HG03571 (cell line): ENCODE measurements at regions not wholly inside any gene's neighbourhood (a gene's known extent, or its start where the extent isn't known, plus 50 kb on each side); places are given as distances from the start of the nearest gene placed in this dataset.
"Not testable (repeated sequence)": the region's sequence is repeated elsewhere in the genome, so short reads cannot be mapped to it uniquely, and the experiment has no call there.

Experiments used
- ATAC-seq: cut with Tn5 transposase; IDR thresholded peaks from one replicate; pipeline ENCODE4 v1.9.1; 2021; ENCODE audit not compliant: unreplicated experiment

DNA sequence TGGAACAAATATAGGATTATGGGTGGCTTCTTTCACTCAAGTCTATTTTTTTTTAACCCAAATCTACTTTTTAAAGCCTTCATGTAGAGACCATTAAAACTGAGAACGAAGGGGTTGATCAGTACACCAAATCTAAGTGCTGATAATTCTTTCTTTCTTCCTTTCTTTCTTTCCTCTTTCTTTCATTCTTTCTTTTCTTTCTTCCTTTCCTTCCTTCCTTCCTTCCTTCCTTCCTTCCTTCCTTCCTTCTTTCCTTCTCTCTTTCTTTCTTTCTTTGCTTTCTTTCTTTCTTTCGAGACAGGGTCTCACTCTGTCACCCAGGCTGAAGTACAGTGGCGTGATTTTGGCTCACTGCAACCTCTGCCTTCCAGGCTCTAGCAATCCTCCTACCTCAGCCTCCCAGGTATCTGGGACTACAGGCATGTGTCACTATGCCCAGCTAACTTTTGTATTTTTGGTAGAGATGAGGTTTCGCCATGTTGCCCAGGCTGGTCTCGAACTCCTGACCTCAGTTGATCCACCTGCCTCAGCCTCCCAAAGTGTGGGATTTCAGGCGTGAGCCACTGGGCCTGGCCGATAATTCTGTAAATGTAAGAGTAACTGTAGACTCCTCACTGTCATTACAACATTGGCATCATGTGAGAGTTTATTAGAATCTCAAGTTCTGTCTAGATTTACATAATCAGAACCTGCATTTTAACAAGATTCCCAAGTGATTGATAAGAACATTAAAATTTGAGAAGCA lies 236.4 kb downstream of the TFEC start:
- no peak for ATAC-seq

DNA sequence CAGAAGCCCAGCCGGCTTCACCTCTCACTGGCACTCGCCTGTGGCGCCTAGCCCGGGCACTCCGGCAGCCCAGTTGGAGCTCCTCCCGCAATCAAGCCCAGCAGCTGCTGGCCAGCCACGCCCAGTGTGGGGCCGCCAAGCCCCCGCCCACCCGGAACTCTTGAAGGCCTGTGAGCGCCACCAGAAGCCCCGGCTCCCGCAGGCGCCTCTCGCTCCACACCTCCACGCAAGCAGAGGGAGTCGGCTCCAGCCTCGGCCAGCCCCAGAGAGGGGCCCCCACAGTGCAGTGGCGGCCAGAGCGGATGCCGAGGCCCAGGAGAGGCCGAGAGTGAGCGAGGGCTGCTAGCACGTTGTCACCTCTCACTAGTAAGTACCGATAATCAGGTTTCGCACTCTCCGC lies 240.7 kb downstream of the TFEC start:
- no peak for ATAC-seq

GRCh38 chr7:115789473-115789872 lies 241.1 kb downstream of the TFEC start:
- ATAC-seq: not testable (repeated sequence)

- ATAC-seq: no peak
Observed at GRCh38 chr7:115782696-115783490, 247.7 kb downstream of the TFEC start.

DNA sequence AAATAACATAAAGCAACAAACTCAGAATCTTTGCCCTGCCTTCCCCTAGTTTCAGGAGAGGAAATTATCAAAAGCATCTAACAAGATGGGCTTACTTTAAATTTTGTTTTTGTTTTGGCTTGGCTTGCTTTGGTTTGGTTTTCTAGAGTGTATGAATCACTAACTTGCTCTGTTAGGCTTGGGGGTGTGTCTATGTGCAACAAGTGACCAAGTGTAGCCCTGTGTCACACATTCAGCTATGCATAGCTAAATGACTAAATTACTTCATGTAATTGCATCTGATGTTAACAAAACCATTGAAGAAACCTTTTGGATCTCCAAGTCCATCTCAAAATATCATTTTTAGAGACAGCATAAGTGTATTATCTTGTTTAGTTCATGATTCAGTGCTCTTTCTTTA lies 251.0 kb downstream of the TFEC start:
- no peak for ATAC-seq

DNA sequence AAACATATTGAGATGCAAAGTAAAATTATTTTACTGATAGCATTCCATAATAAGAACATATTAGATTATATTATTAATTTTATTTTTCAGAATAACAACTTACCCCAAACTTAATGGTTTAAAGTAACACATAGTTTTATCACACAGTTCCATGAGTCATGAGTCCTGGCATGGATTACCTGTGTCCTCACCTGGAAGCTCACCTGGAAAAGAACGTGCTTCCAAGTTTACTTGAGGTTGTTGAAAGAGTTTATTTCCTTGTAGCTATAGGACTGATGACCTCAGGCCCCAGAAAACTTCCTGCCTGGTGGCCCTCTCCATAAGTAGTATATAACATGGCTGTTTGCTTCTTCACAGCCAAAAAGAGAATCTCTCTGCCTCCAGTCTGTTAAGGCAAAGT lies 254.6 kb downstream of the TFEC start:
- ATAC-seq: no peak

DNA sequence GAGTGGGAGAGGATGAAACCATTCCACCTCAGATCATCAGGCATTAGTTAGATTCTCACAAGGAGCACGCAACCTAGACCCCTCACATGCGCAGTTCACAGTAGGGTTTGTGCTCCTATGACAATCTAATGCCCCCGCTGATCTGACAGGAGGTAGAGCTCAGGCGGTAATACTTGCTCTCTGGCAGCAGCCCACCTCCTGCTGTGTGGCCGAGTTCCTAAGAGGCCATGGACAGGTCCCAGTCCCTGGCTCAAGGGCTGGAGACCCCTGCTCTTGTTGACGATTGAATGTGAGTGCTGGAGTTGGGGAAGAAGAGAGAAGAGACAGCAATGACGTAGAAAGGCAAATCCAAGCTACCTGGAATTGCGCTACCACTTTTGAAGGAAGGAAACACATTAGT lies 267.2 kb downstream of the TFEC start:
- no peak for ATAC-seq

DNA sequence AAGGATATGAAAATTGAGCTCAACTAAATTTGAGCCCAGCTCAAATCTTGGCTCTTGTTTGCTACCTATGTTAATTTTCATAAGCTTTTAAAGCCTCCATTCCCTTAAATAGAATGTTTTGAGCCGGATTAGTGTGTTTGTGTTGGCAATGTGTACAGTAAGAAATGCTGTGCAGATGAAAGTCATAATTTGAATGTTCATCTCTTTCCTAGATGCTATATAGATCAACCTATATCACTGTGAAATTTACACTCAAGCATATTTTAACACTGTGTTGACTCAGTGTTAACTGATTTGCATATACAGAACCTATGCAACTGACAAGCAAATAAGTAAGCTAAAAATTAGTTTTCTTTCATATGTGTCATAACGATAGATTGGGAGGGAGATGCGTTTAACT lies 272.5 kb downstream of the TFEC start:
- no peak for ATAC-seq

DNA sequence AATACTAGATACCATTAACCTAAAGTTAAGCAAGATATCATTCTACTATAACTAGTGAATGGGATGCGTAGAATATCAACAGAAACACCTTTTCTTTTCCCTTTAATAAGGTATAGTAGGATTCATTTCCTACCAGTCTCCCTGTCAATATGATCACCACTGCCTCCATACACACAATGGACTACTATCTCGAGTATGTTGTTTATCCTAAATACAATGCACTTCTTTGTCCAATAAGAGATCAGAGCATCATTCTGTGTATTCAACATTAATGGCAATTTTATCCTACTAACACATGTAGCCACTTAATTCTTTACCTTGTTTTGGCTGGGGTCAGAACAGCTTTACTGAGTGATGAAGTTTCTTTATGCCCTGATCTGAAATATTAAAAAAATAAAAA lies 276.3 kb downstream of the TFEC start:
- no peak for ATAC-seq

DNA sequence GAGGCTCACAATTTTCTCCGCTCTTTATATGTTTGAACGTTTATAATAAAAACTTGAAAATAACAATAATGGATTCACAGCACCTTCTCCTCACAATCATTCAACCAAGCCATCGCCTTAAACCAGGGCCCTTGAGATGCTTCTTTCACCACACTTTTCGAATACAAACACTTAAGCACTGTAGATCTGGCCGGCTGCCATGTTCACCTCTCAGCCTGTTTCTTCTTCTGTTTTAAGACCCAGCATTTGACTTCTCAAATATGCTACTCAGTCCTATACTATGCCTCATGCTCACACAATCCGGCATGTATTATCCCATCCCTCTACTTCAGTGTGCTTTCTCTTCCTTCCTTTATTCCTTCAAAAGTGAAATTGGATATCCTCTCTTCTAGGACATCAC lies 280.6 kb downstream of the TFEC start:
- no peak for ATAC-seq

DNA sequence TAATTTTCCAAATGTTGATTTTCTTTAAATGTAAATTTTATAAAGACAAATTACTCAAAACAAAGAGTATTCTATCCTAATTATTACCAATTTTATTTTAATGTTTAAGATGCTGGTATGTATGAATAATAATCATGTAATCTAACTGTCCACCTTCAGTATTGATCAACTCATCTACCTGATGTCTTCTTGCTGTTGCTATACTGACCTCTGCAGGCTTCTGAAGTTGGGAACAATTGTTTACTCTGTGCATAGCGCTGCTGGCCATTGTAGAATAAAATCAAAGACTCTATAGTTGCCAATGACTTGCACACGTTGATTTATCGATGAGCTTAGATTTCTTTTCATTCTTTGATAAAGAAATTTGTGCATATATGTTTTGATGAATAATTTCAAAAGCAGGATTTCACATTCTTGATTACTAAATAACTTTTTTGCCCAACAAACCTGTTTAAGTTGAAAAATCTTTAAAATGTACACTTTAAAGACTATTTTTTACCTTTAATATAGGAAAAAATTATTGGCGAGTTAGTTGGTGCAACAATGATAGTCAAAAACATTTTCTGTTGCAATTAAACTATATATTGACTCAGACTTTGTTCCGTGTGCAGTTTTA lies 282.3 kb downstream of the TFEC start:
- no peak for ATAC-seq

DNA sequence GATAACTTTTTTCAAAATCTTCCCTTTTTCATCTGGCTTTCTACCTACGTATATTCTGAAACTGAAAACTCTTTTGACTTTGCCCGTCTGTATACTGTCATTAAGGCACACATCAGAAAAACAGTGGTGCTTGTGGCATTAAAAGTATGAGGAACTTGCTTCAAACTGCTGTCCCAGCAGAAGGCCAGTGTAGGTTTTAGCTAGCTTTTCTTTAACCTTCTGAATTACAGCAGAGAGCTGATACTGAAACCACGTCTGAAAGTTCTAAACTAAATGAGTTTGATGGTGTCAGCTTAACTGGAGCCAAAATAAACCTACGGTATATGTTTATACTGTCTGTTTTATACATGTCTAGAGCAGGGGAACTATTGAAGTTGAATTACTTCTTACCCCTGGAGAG lies 283.4 kb downstream of the TFEC start:
- no peak for ATAC-seq

DNA sequence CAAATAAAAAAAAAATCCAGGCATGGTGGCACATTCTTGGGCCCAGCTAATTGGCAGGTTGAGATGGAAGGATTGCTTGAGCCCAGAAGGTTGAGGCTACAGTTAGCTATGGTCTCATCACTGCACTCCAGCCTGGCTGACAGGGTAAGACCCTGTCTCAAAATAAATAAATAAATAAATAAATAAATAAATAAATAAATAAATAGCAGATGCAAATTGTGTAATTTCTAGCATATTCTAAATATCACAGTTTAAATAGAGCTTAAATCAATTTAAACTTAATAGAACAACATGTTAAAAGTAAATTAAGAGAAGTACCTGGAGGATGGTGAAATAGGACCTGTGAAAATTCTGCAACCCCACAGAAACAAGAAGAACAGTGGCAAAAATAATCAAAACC lies 290.5 kb downstream of the TFEC start:
- no peak for ATAC-seq

DNA sequence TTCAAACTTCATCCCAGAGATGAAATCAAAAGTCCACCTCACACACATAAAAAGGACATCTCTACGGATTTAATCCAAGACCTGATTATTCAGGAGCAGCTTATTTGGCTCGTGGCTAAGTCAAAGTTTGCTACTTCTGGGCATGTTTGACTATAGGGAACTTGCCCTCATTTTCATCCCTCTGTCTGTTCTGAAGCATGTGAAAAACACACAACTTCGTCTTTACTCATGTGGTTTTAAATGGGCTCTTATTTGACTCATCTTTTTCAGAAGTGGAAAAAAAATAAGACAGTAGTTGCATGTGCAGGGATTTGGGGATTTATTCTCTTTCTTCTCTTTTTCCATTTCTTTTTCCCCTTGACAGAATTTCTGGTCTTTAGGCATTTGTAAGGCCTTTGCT lies 295.9 kb downstream of the TFEC start:
- no peak for ATAC-seq

GRCh38 chr7:115731796-115732471 lies 298.6 kb downstream of the TFEC start:
- no peak for ATAC-seq

GRCh38 chr7:115728518-115728917 lies 302.0 kb downstream of the TFEC start:
- ATAC-seq: no peak

DNA sequence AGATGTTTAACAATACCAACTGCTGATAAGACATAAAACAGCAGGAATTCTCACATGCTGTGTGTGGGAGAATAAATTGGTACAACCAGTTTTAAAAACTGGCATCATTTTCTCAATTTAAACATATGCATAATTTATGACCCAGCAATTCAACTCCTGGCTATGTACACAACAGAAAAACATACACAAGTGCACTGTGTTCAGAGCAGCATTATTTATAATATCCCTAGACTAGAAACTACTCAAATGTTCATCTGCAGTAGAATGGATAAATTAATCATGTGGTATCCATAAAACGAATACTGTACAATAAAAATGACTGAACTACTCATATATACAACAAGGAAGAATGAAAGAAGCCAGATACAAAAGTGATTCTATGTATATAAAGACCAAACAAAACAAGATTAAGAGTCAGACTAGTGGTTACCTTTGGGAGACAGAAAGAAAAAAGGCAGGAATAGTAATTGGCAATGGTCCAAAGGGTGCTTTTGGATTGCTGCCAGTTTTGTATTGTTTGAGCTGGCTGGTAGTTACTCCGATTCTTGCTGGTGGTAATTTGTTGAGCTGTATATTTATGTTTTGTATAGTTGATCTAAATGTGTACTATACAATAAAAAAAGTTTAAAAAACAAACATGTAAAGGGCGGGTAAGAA lies 306.0 kb downstream of the TFEC start:
- ATAC-seq: no peak

- no peak for ATAC-seq
Observed at GRCh38 chr7:115722302-115722977, 308.1 kb downstream of the TFEC start.

- ATAC-seq: no peak
Observed at GRCh38 chr7:115721293-115722217, 309.0 kb downstream of the TFEC start.
